OCI-LY1 (cell line): ENCODE measurements at regions not wholly inside any gene's neighbourhood (a gene's known extent, or its start where the extent isn't known, plus 50 kb on each side); places are given as distances from the start of the nearest gene placed in this dataset.
"Not testable (repeated sequence)": the region's sequence is repeated elsewhere in the genome, so short reads cannot be mapped to it uniquely, and the experiment has no call there.

Experiments used
- H2AFZ ChIP-seq: fragments of 200-600 bp; sonication (generic), shearing (Covaris generic); 2 replicates; pipeline ENCODE4 v1.6.0; 2014; ENCODE audit warnings: antibody characterized with exemption, mild to moderate bottlenecking, low read length
- H3F3A ChIP-seq: fragments of 200-600 bp; sonication (generic), shearing (Covaris generic); 2 replicates; pipeline ENCODE4 v1.6.0; 2014; ENCODE audit warnings: mild to moderate bottlenecking, antibody characterized with exemption, low read length, moderate library complexity; ENCODE audit not compliant: insufficient read depth
- H3K27ac ChIP-seq: fragments of 200-600 bp; sonication (generic); 2 replicates; pipeline ENCODE4 v1.5.1; 2014; ENCODE audit warnings: low read length, mixed run types, mild to moderate bottlenecking, low read depth; ENCODE audit not compliant: poor library complexity, severe bottlenecking
- H3K27me3 ChIP-seq: fragments of 200-600 bp; sonication (generic); 2 replicates; pipeline ENCODE4 v1.6.0; 2014; ENCODE audit warnings: antibody characterized with exemption, mild to moderate bottlenecking, low read length, moderate library complexity; ENCODE audit not compliant: insufficient read depth
- H3K36me3 ChIP-seq: fragments of 200-600 bp; sonication (generic); 2 replicates; pipeline ENCODE4 v1.6.1; 2014; ENCODE audit warnings: mild to moderate bottlenecking, antibody characterized with exemption, low read length, moderate library complexity, mixed read lengths; ENCODE audit not compliant: insufficient read depth
- H3K4me1 ChIP-seq: fragments of 200-600 bp; sonication (generic); 2 replicates; pipeline ENCODE4 v1.5.1; 2014; ENCODE audit warnings: mild to moderate bottlenecking, low read length, moderate library complexity; ENCODE audit not compliant: insufficient read depth, severe bottlenecking
- H3K4me2 ChIP-seq: fragments of 200-600 bp; sonication (generic), shearing (Covaris generic); 2 replicates; pipeline ENCODE4 v1.6.1; 2014; ENCODE audit warnings: low read length
- H3K4me3 ChIP-seq: fragments of 200-600 bp; sonication (generic); 2 replicates; pipeline ENCODE4 v1.5.1; 2014; ENCODE audit warnings: low read length, low read depth, mild to moderate bottlenecking, mixed read lengths; ENCODE audit not compliant: poor library complexity, severe bottlenecking
- H3K79me2 ChIP-seq: fragments of 200-600 bp; shearing (Covaris generic); 2 replicates; pipeline ENCODE4 v1.6.1; 2016; ENCODE audit warnings: mixed run types, low read length, mixed read lengths; ENCODE audit not compliant: insufficient read depth
- H3K9ac ChIP-seq: fragments of 200-600 bp; sonication (generic), shearing (Covaris generic); 2 replicates; pipeline ENCODE4 v1.6.1; 2014; ENCODE audit warnings: mild to moderate bottlenecking, low read length, mixed read lengths
- H3K9me2 ChIP-seq: fragments of 200-600 bp; sonication (generic), shearing (Covaris generic); 2 replicates; pipeline ENCODE4 v1.6.1; 2014; ENCODE audit warnings: low read depth, mild to moderate bottlenecking, low read length, mixed read lengths
- H3K9me3 ChIP-seq: fragments of 200-600 bp; shearing (Covaris generic); 2 replicates; pipeline ENCODE4 v1.6.1; 2014; ENCODE audit warnings: low read length, mixed read lengths
- H4K20me1 ChIP-seq: fragments of 200-600 bp; sonication (generic), shearing (Covaris generic); 2 replicates; pipeline ENCODE4 v1.6.0; 2016; ENCODE audit warnings: mild to moderate bottlenecking, low read length; ENCODE audit not compliant: insufficient read depth
- CTCF ChIP-seq: fragments of 200-600 bp; sonication (generic), shearing (Covaris generic); IDR thresholded peaks from 2 replicates; pipeline ENCODE4 v1.5.1; 2017; ENCODE audit warnings: mild to moderate bottlenecking, antibody characterized with exemption, low read length, moderate library complexity, mixed read lengths
- EZH2 ChIP-seq: fragments of 200-600 bp; sonication (generic), shearing (Covaris generic); IDR thresholded peaks from 2 replicates; pipeline ENCODE4 v1.8.0; 2017; ENCODE audit warnings: borderline replicate concordance, mixed run types, mild to moderate bottlenecking, antibody characterized with exemption, low read length, moderate library complexity, mixed read lengths

GRCh38 chr2:128612628-128613027 lies 294.0 kb upstream of the HS6ST1 start:
- Histone ChIP-seq H3K4me2 (no peak overlapping the region), H3K9me2 (no peaks in the 10 kb centered on the region), H3F3A (no peaks in the 10 kb centered on the region)

DNA sequence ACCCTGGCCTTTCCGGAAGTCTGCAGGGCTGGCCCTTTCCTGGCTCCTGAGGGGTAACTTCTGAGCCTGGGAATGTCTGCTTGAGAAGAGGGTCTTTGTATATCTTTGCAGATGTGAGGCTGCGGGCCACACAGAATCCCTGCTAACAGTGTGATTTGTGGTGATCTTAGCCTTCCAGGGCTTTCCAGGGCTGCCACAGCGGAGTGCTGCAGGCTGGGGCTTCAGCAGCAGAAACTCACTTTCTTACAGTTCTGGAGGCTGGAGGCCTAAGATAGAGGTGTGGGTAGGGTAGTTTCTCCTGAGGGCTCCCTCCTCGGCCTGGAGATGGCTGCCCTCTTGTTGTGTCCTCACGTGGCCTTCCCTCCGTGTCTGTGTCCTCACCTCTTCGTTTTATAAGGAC lies 294.7 kb upstream of the HS6ST1 start:
- Histone ChIP-seq H3K9ac (no peak overlapping the region), H3K4me2 (no peak overlapping the region), H3K36me3 (no peaks in the 10 kb centered on the region), H4K20me1 (no peaks in the 10 kb centered on the region), H3K9me2 (no peaks in the 10 kb centered on the region), H3K79me2 (no peaks in the 10 kb centered on the region), H3K27me3 (no peaks in the 10 kb centered on the region), H3F3A (no peaks in the 10 kb centered on the region), H2AFZ (no peak overlapping the region), H3K9me3 (no peaks in the 10 kb centered on the region), H3K4me1 (no peaks in the 10 kb centered on the region), H3K27ac (no peak overlapping the region), H3K4me3 (no peak overlapping the region)
- TF ChIP-seq EZH2, result no peak
- no peak for TF ChIP-seq CTCF

More at GRCh38 chr2:128612628-128613027, 294.0 kb upstream of the HS6ST1 start:
- no peaks in the 10 kb centered on the region for H3K27me3 ChIP-seq
- H2AFZ ChIP-seq, result no peak overlapping the region
- no peak for TF ChIP-seq EZH2
- H3K9me3 ChIP-seq, result no peaks in the 10 kb centered on the region
- no peak overlapping the region for H3K27ac ChIP-seq
- no peaks in the 10 kb centered on the region for H3K79me2 ChIP-seq
- H4K20me1 ChIP-seq, result no peaks in the 10 kb centered on the region
- H3K36me3 ChIP-seq, result no peaks in the 10 kb centered on the region
- no peak overlapping the region for H3K4me3 ChIP-seq
- no peaks in the 10 kb centered on the region for H3K4me1 ChIP-seq
- no peak overlapping the region for H3K9ac ChIP-seq

DNA sequence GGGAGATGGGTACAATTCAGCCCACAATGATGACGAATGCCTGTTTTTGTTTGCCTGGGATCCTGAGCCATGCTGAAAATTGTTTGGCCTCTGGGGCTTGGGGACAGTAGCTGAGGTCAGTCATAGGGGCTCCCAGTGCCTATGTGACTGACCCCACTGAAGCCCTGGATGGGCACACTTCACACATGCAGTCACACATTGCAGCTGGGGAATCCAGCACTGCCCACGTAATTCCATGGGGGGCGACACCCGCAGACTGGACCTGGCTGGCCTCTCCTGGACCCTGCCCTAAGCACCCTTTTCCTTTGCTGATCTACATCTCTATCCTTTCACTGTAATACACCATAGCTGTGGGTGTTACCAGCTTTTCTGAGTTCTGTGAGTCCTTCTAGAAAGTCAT lies 295.2 kb upstream of the HS6ST1 start:
- Histone ChIP-seq H3K79me2 (no peaks in the 10 kb centered on the region), H3K9me2 (no peaks in the 10 kb centered on the region), H3K4me3 (no peak overlapping the region), H3K27ac (no peak overlapping the region), H2AFZ (no peak overlapping the region), H3K9me3 (no peaks in the 10 kb centered on the region), H3K27me3 (no peaks in the 10 kb centered on the region), H3K4me1 (no peaks in the 10 kb centered on the region), H3K9ac (no peak overlapping the region), H3K36me3 (no peaks in the 10 kb centered on the region), H4K20me1 (no peaks in the 10 kb centered on the region), H3F3A (no peaks in the 10 kb centered on the region), H3K4me2 (no peak overlapping the region)
- TF ChIP-seq CTCF (no peak), EZH2 (no peak)

GRCh38 chr2:128614907-128615306 lies 296.2 kb upstream of the HS6ST1 start:
- not testable (repeated sequence) for H3K9me2 ChIP-seq, H3K4me2 ChIP-seq, H4K20me1 ChIP-seq, H3F3A ChIP-seq, H3K4me1 ChIP-seq, H3K36me3 ChIP-seq, H3K4me3 ChIP-seq, H3K27me3 ChIP-seq, H3K9ac ChIP-seq, H3K27ac ChIP-seq, H3K9me3 ChIP-seq, H2AFZ ChIP-seq, H3K79me2 ChIP-seq
